MM.1S (cell line): ENCODE measurements at regions not wholly inside any gene's neighbourhood (a gene's known extent, or its start where the extent isn't known, plus 50 kb on each side); places are given as distances from the start of the nearest gene placed in this dataset.

ENCODE experiments used
- DNase-seq: peaks from one replicate; pipeline ENCODE4 v3.0.0-alpha.2; 2015
- H2AFZ ChIP-seq: fragments of 300-600 bp; sonication (generic); 2 replicates; pipeline ENCODE4 v1.6.0; 2016; ENCODE audit warnings: antibody characterized with exemption, low read length
- H3F3A ChIP-seq: fragments of 300-600 bp; sonication (generic); 2 replicates; pipeline ENCODE4 v1.6.1; 2016; ENCODE audit warnings: mild to moderate bottlenecking, antibody characterized with exemption, low read length, moderate library complexity, mixed read lengths; ENCODE audit not compliant: insufficient read depth
- H3K27ac ChIP-seq: fragments of 300-600 bp; sonication (generic); 2 replicates; pipeline ENCODE4 v1.5.1; 2016; ENCODE audit warnings: mild to moderate bottlenecking, low read length
- H3K27me3 ChIP-seq: fragments of 300-600 bp; sonication (generic); replicated peaks from 2 replicates; pipeline ENCODE4 v1.6.0; 2016; ENCODE audit warnings: low read length; ENCODE audit not compliant: insufficient read depth
- H3K36me3 ChIP-seq: fragments of 300-600 bp; sonication (generic); replicated peaks from 2 replicates; pipeline ENCODE4 v1.6.1; 2016; ENCODE audit warnings: mild to moderate bottlenecking, low read length, mixed read lengths; ENCODE audit not compliant: insufficient read depth
- H3K4me1 ChIP-seq: fragments of 300-600 bp; sonication (generic); 2 replicates; pipeline ENCODE4 v1.6.1; 2016; ENCODE audit warnings: low read length, mixed read lengths
- H3K4me2 ChIP-seq: fragments of 300-600 bp; sonication (generic); 2 replicates; pipeline ENCODE4 v1.6.0; 2016; ENCODE audit warnings: low read depth, low read length
- H3K4me3 ChIP-seq: fragments of 300-600 bp; sonication (generic); 2 replicates; pipeline ENCODE4 v1.5.1; 2016; ENCODE audit warnings: low read length, mixed read lengths
- H3K79me2 ChIP-seq: fragments of 300-600 bp; sonication (generic); 2 replicates; pipeline ENCODE4 v1.6.1; 2016; ENCODE audit warnings: mixed run types, low read length, mixed read lengths
- H3K9ac ChIP-seq: fragments of 300-600 bp; sonication (generic); 2 replicates; pipeline ENCODE4 v1.6.1; 2016; ENCODE audit warnings: low read length, mixed read lengths
- H3K9me2 ChIP-seq: fragments of 300-600 bp; sonication (generic); replicated peaks from 2 replicates; pipeline ENCODE4 v1.6.1; 2016; ENCODE audit warnings: mild to moderate bottlenecking, low read length, mixed read lengths; ENCODE audit not compliant: insufficient read depth
- H3K9me3 ChIP-seq: fragments of 300-600 bp; sonication (generic); replicated peaks from 2 replicates; pipeline ENCODE4 v1.6.1; 2016; ENCODE audit warnings: mild to moderate bottlenecking, low read length, mixed read lengths; ENCODE audit not compliant: insufficient read depth
- H4K20me1 ChIP-seq: fragments of 300-600 bp; sonication (generic); 2 replicates; pipeline ENCODE4 v1.6.1; 2016; ENCODE audit warnings: mild to moderate bottlenecking, low read length, moderate library complexity, mixed read lengths; ENCODE audit not compliant: insufficient read depth
- CTCF ChIP-seq: fragments of 300-600 bp; sonication (generic); IDR thresholded peaks from 2 replicates; pipeline ENCODE4 v1.5.1; 2016; ENCODE audit warnings: antibody characterized with exemption, low read length, mixed read lengths
- EZH2 ChIP-seq: fragments of 300-600 bp; sonication (generic); optimal IDR thresholded peaks from 2 replicates; pipeline ENCODE3; 2017; ENCODE audit warnings: low read depth, mild to moderate bottlenecking, antibody characterized with exemption, low read length, mixed read lengths
- EZH2phosphoT487 ChIP-seq: fragments of 300-600 bp; sonication (generic); IDR thresholded peaks from 2 replicates; pipeline ENCODE4 v1.6.1; 2018; ENCODE audit warnings: antibody characterized with exemption, low read length

GRCh38 chr12:66776974-66777373 lies 98.1 kb upstream of the GRIP1 start:
- Histone ChIP-seq H4K20me1 (no peaks in the 10 kb centered on the region), H3K9ac (no peak overlapping the region), H3K9me2 (no peaks in the 10 kb centered on the region), H3K27ac (no peak overlapping the region), H3K36me3 (no peaks in the 10 kb centered on the region), H3F3A (no peaks in the 10 kb centered on the region), H3K4me1 (peaks cover 8% of the 10 kb centered on the region), H3K4me2 (no peak overlapping the region), H3K27me3 (no peaks in the 10 kb centered on the region), H3K79me2 (no peaks in the 10 kb centered on the region), H3K4me3 (no peak overlapping the region), H3K9me3 (no peaks in the 10 kb centered on the region), H2AFZ (no peak overlapping the region)
- peak; percentile 14 for DNase-seq
- no peak for TF ChIP-seq EZH2
- TF ChIP-seq CTCF: no peak
- no peak for TF ChIP-seq EZH2phosphoT487

- Histone ChIP-seq H4K20me1 (no peaks in the 10 kb centered on the region), H3K4me1 (peaks cover 8% of the 10 kb centered on the region), H3K9me2 (no peaks in the 10 kb centered on the region), H3K9ac (no peak overlapping the region), H3K4me3 (no peak overlapping the region), H3K27me3 (no peaks in the 10 kb centered on the region), H3K36me3 (no peaks in the 10 kb centered on the region), H3K4me2 (no peak overlapping the region), H3K79me2 (no peaks in the 10 kb centered on the region), H3K9me3 (no peaks in the 10 kb centered on the region), H3K27ac (no peak overlapping the region), H3F3A (no peaks in the 10 kb centered on the region), H2AFZ (no peak overlapping the region)
- DNase-seq: no peak
- no peak for TF ChIP-seq CTCF
- no peak for TF ChIP-seq EZH2phosphoT487
- no peak for TF ChIP-seq EZH2
Observed at GRCh38 chr12:66779466-66779865, 100.6 kb upstream of the GRIP1 start.

GRCh38 chr12:66786531-66787308 lies 107.8 kb upstream of the GRIP1 start:
- Histone ChIP-seq H3K9me3 (no peaks in the 10 kb centered on the region), H3K9me2 (no peaks in the 10 kb centered on the region), H3F3A (no peaks in the 10 kb centered on the region), H3K4me2 (no peak overlapping the region), H4K20me1 (no peaks in the 10 kb centered on the region), H3K4me3 (no peak overlapping the region), H3K4me1 (no peaks in the 10 kb centered on the region), H3K9ac (no peak overlapping the region), H3K79me2 (no peaks in the 10 kb centered on the region), H3K27me3 (no peaks in the 10 kb centered on the region), H3K36me3 (no peaks in the 10 kb centered on the region), H2AFZ (no peak overlapping the region), H3K27ac (no peak overlapping the region)
- TF ChIP-seq EZH2 (no peak), CTCF (no peak), EZH2phosphoT487 (no peak)
- DNase-seq: no peak
